HG03175 (cell line): ENCODE measurements at regions not wholly inside any gene's neighbourhood (a gene's known extent, or its start where the extent isn't known, plus 50 kb on each side); places are given as distances from the start of the nearest gene placed in this dataset.
"Not testable (repeated sequence)": the region's sequence is repeated elsewhere in the genome, so short reads cannot be mapped to it uniquely, and the experiment has no call there.

Experiments
- ATAC-seq: cut with Tn5 transposase; IDR thresholded peaks from one replicate; pipeline ENCODE4 v1.9.1; 2021; ENCODE audit warnings: mild to moderate bottlenecking, moderate library complexity; ENCODE audit not compliant: unreplicated experiment

DNA sequence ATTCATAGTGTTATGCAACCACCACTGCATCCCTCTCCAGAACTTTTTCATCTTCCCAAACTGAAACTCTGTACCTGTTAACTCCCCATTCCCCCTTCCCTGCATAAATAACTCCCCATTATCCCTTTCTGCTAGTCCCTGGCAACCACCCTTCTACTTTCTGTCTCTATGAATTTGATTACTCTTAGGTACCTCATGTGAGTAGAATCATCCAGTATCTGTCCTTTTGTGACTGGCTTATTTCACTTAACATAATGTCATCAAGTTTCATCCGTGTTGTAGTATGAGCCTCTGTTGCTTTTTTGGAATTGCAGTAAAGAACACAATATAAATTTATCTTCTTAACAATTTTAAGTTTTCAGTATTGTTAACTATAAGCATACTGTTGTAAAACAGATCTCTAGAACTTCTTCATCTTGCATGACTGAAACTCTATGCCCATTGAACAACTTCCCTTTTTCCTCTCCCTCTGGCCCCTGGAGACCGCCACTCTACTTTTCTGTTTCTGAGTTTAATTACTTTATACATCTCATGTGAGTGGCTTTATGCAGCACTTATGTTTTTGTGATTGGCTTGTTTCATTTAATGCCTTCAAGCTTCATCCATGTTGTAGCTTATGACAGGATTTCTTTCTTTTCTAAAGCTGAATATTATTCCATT is 87.3 kb upstream of the ABCC4 start:
- no peak for ATAC-seq

DNA sequence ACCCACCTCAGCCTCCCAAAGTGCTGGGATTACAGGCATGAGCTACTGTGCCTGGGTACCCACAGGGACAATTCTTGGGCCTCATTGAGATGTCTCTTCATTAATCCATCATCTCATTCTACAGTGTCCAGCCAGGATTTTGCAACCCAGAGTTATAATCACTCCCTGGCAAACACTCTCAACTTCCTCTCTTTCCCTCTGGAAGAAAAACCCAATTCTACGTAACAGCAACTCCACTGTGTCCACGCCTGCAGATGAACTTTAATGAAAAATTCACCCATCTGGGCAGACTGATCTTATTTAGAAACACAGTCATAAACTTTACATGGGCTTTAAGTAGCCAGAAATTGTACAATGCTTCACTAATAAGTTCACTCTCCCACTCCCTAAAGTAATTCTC is 90.1 kb upstream of the ABCC4 start:
- ATAC-seq: no peak

DNA sequence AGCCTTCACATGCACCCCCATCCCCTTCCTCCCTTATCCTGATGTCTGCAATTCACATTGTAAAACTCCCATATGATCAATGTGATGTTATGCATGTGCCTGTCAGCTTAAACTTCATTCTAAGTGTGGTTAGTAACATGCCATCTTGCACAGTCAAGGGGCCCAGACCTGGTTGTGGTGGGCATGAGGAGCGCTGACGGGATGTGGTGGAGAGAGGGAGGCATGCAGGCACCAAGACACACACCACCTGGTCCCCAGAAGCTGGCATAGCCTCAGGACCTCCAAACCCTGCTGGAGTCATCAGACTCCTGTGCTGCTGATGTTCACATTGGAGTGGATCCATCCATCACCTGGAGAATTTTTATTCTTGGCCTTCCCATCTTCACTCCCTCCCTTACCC is 90.5 kb upstream of the ABCC4 start:
- ATAC-seq: no peak

DNA sequence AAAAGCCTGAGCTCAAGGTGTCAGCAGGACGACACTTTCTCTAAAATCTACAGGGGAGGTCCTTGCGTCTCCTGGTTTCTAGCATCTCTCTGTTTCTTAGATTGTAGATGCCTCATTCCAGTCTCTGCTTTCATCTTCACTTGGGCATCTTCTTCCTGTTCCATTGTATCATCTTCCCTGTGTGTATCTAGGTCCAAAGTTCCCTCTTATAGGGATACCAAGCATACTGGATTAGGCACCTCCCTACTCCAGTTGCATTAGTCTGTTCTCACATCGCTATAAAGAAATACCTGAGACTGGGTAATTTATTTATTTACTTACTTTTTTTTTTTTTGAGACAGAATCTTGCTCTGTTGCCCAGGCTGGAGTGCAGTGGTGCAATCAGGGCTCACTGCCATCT is 91.3 kb upstream of the ABCC4 start:
- no peak for ATAC-seq

DNA sequence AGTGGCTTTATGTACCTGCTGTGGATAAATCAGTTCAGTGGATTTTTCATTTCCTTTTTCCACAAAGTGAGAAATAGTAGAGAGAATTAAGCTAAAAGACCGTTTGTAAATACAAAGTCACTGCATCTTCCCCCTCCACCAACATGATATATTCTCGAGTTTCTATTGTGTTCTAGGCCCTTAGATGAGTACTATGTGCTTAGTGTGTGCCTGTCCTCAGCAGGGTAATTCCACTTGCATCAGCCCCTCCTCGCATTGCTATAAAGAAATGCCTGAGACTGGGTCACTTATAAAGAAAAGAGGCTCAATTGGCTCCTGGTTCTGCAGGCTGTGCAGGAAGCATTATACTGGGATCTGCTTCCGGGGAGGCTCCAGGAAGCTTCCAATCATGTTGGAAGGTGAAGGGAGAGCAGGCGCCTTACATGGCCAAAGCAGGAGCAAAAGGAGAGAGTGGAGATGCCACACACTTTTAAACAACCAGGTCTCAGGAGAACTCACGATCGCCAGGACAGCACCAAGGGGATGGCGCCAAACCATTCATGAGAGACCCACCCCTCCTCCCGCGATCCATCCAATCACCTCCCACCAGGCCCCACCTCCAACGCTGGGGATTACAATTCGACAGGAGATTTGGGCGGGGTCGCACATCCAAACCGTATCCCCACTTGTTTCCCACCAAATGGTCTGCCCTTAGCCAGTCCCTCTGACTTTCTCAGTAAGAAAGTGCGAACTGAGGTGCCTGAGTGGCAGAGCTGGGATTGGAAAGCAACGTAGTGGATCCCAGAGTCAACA is 102.3 kb upstream of the ABCC4 start:
- peak; percentile 9 for ATAC-seq

DNA sequence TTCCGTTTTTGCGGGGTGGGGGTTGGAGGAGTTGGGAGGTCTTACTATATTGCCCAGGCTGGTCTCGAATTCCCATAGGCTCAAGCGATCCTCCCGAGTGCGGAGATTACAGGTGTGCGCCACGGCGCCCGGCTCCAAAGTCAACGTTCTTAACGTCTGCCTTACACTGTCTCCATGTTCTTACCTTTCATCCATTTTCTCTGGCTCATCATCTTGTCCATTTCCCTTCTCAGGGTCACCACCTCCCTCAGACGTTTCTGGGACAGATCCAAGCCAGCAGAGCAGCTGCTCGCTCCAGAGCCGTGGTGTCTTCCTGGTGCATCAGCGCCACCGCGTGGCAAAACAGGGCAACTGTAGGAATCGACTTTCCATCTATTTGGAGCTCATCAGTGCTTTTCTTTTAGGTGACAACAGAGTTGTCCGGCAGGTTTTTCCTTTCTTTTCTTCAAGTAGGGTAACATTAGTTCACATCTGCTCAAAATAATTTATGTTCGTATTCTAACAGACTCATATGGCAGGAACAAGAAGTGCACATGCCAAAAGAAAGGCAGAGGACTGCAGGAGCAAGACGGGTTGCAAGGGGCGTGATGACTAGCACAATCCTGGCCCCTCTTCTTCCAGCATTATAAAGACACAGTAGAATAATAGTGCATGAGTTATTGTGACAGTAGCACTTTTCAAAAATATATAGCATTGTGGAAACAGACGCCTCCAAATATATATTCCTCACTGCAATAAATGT is 103.1 kb upstream of the ABCC4 start:
- peak; percentile 92 for ATAC-seq

DNA sequence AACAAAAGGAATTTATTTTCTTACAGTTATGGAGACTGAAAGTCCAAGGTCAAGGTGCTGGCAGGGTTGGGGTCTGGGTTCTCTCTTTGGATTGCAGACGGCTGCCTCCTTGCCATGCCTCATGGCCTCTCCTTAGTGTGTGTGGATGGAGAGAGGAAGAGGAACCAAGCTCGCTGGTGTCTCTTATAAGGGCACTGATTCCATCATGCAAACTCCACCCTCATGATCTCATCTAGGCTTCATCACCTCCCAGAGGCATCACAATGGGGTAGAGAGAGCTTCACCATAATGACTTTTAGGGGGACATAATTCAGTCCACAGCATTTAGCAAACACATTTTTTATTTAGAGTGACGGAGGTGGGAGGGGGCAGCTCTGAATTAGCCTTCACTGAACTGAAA is 104.9 kb upstream of the ABCC4 start:
- no peak for ATAC-seq

DNA sequence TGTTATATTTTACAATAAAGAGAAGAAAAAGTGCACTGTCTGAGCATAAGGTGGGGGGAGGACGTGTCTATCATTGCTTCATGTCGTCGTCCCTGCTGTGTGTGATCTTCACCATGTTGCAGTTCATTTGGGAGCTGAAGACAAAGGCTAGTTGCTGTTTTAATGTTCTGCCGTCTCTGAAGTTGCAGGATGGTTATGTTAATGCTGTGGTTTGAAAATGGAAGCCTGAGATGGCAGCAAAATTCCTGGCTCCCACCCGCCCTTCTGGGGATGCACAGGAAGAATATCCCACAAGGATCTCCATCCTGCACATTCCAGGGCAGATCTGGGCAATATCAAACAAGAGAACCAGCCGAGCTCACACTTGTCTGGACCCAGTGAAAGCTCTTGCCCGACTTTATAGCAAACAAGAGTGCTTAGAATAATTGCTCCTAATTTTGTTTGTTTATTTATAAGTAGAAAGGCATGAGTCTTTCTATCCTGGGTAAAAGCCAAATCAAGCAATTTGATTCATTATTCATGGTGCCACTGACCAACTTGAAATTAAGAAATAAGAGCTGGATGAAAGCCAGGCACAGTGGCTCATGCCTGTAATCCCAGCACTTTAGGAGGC is 110.3 kb upstream of the ABCC4 start:
- ATAC-seq: no peak

DNA sequence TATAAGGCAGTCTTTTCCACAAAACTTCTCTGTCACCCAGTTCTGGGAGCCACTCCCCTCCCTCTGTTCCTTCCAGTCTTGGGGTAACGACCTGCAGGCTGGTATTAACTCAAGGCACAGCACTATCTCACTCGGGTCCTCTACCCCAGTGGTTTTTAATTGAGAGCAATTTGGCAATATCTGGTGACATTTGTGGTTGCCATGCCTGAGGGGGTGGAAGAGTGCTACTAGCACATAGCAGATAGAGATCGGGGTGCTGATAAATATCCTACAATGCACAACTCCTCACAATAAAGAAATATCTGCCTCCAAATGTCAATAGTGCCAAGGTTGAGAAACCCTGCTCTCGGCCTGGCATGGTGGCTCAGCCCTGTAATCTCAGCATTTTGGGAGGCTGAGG is 117.7 kb upstream of the ABCC4 start:
- no peak for ATAC-seq

DNA sequence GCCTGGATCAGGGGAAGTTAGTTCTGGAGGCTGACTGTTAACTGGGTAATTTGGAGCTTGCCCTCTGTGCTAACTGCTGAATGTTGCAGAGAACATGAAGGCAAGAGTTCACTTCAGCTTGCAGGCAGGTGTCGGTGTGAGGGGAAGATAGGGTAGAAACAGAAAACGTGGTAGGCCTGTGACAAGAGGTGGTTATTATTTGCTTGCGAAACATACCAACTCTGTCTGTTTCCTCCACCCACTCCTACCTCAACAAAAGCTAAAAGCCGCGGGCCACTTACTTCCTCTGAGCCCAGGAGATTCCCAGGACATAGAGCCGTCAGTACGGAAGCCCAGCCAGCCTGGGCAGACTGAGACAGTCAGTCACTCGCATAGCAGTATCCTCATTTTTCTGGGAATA is 119.2 kb upstream of the ABCC4 start:
- no peak for ATAC-seq

DNA sequence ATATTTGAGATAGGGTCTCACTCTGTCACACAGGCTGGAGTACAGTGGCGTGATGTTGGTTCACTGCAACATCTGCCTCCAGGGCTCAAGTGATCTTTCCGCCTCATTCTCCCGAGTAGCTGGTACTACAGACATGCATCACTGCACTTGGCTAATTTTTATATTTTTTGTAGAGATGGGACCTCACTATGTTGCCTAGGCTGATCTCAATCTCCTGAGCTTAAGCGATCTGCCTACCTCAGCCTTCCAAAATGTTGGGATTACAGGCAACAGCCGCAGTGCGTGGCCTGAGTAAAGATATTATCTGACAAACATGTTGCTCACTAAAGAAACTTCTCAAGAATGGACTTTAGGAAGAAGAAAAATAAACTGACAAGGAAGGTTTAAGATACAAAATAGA is 125.4 kb upstream of the ABCC4 start:
- ATAC-seq: no peak

DNA sequence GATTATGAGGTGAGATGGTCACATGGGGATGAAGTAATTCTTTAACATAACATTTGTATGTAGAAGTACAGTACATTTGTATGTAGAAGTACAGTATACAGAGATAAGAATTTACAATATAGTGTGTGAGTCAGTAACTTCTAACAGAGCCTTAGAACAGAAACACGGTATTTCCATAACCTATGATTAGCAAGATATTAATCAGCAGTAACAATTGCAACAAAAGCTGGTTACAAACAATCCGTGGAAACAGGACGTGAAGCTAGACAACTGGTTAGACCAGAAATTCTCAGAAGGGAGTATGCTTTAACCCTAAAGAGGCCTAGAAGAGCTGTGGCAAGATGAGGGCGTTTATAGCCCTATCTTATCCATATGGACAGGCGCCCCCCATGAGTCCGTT is 122.0 kb upstream of the CLDN10 start:
- ATAC-seq: not testable (repeated sequence)

DNA sequence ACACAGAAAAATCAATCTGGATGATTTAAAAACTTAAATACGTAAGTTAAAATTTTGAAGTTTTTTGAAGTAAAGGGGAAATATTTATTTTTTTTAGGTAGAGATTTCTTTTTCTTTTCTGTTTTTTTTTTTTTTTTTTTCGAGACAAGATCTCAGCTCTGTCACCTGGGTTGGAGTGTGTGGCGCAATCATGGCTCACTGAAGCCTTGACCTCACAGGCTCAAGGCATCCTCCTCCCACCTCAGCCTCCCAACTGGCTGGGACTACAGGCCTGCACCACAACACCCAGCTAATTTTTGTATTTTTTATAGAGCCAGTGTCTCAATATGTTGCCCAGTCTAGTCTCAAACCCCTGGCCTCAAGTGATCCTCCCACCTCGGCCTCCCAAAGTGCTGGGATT is 120.4 kb upstream of the CLDN10 start:
- no peak for ATAC-seq

DNA sequence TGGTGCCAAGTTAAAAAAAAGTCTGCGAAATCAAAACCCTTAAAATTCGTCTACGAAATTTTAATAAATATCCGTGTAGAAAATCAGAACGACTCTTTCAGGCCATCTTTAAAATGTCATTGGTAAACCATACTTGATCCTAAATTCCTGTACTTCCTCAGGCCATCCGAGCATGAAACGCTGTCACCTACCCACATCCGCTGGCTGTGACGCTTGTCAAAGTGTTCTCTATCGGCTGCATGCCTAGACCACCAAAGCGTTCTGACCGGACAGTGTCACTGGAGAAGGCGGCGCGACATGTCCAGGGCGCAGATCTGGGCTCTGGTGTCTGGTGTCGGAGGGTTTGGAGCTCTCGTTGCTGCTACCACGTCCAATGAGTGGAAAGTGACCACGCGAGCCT is 119.0 kb upstream of the CLDN10 start:
- no peak for ATAC-seq

DNA sequence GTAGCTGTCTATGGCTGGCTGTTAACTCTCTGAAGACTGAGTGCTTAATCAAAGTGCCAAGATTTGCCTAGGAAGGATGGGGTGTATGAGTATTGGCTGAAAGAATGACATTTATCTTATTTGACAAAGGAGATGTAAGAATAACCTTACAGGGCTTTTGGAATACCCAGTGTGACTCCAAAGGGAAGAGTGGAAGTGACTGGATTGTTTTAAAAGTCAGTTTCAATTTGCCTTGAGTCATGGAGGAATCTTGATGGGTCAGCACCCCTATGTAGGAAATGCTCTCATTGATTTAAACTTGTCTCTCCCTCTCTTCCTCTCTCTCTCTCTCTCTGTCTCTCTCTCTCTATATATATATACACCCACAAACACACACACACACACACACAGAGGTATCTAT is 118.4 kb upstream of the CLDN10 start:
- ATAC-seq: no peak

DNA sequence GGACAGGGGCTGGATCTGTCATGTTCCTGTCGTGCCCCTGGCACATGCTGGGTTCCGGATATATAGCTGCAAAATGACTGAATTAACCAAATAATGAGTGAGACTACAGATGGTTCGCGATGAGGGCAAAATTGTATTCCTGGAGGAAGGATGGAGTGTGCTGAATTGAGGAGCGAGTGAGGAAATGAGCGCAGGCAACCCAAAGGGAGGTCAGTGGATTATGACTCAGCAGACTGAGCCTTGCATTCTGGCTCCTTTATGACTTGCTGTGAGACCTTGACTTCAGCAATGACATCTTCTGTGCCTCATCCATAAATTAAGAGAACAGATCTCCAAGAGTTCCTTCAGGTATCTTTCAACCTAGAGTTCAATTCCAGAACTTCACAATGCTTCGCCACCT is 115.0 kb upstream of the CLDN10 start:
- ATAC-seq: no peak

DNA sequence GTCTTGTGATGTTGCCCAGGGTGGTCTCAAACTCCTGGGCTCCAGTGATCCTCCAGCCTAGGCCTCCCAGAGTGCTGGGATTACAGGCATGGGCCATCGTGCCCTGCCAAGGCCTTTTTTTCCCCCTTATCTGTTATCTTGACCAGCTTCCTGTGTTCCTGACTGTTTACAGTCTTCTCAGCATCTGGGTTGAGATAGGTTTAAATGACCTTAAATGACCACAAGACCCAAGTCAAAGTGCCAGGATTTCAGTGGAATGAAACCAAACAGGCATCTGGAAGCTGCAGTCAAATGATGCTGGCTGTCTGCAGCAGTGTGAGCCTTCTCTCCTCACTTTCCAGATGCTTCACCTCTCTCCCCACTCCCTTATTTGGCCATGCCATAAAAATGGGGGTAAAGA is 114.2 kb upstream of the CLDN10 start:
- ATAC-seq: no peak

DNA sequence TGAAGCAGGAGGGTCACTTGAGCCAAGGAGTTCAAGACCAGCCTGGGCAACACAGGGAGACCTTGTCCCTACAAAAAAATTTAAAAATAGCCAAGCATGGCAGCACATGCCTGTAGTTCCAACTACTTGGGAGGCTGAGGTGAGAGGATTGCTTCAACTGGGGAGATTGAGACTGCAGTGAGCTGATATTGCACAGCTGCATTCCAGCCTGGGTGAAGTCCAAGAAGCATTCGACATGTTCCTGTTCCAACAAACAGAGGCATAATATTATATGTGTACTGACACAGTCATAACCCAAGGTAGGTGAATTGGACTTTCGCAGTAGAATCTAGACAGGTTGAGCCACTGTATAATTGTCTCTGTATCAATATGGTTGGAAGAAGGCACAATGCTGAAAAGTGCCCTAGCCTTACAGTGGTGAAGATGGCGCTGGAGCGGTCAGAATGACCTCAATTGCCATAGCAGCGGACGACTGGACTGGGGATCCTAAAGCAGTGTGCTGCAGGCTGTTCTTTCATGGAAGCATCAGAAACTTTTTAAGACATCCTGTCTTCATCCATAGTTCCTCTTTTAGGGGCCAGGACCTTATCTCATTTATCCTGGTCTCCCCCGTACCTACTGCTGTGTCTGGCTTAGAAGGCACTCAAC is 112.0 kb upstream of the CLDN10 start:
- no peak for ATAC-seq

DNA sequence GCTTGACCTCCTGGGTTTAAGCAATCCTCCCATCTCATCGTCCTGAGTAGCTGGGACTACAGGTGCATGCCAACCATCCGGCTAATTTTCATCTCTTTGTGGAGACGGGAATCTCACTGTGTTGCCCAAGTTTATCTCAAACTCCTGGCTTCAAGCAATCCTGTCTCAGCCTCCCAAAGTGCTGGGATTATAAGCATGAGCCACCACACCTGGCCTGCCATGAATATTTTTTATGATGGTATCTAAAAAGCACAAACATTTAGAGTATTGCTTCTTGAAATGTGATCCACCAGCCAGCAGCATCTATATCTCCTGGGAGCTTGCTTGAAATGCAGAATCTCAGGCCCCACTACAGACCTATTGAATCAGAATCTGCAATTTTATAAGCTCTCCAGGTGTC is 111.2 kb upstream of the CLDN10 start:
- ATAC-seq: no peak

DNA sequence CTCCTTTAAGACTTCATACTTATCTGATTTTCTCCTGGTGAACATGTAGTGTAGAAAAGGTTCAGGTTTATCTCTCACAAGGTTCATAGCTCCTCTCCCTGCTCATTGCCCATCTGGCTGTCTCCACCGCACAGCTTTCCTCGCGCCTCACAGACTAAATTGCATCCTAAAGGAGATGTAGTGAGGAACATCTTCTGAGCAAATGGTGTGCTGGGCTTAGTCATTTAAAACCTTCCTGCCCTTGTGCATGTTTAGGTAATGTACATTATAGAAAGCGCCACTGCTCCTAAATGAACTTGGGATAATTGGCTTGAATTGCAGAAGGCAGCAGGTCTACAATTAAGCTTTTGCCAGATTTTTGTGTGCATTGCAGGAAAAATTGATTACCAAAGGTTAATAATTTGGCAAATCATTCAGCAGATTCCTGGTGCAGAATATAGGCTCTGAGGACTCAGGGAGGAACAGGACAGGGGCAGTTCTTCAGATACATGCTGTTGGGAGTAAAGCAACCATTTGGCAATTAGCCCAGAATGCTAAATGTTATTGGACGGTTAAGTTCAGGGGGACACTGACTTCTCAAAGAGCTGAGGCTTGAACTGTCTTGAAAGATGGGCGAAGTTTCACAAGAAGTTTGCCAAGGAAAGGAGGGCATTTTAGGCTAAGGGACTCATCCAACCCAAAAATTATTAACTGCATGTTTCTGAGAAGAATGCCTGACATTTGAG is 108.4 kb upstream of the CLDN10 start:
- ATAC-seq: no peak
